GM21576 (cell line): ENCODE measurements at regions not wholly inside any gene's neighbourhood (a gene's known extent, or its start where the extent isn't known, plus 50 kb on each side); places are given as distances from the start of the nearest gene placed in this dataset.
"Not testable (repeated sequence)": the region's sequence is repeated elsewhere in the genome, so short reads cannot be mapped to it uniquely, and the experiment has no call there.

Experiments
- ATAC-seq: cut with Tn5 transposase; IDR thresholded peaks from one replicate; pipeline ENCODE4 v1.9.1; 2021; ENCODE audit warnings: mild to moderate bottlenecking, moderate library complexity; ENCODE audit not compliant: unreplicated experiment

- ATAC-seq, result no peak
Measured at GRCh38 chr6:3920321-3920720, 71.1 kb downstream of the FAM50B start.

GRCh38 chr6:3921663-3922062 is 72.5 kb downstream of the FAM50B start:
- no peak for ATAC-seq

- ATAC-seq, result not testable (repeated sequence)
Measured at GRCh38 chr6:3922619-3923018, 73.4 kb downstream of the FAM50B start.

GRCh38 chr6:3925223-3926149 is 76.3 kb downstream of the FAM50B start:
- ATAC-seq, result not testable (repeated sequence)

GRCh38 chr6:3926150-3926482 is 76.9 kb downstream of the FAM50B start:
- ATAC-seq, result no peak

- ATAC-seq, result no peak
Measured at GRCh38 chr6:3928111-3928510, 78.9 kb downstream of the FAM50B start.

- ATAC-seq, result no peak
Measured at GRCh38 chr6:3929281-3929798, 80.2 kb downstream of the FAM50B start.

GRCh38 chr6:3937438-3937837 is 88.3 kb downstream of the FAM50B start:
- ATAC-seq, result no peak

GRCh38 chr6:3938715-3939367 is 89.7 kb downstream of the FAM50B start:
- no peak for ATAC-seq

- no peak for ATAC-seq
Measured at GRCh38 chr6:3939368-3939958, 90.3 kb downstream of the FAM50B start.

GRCh38 chr6:3939964-3940363 is 90.8 kb downstream of the FAM50B start:
- no peak for ATAC-seq

GRCh38 chr6:3940703-3941102 is 91.5 kb downstream of the FAM50B start:
- ATAC-seq, result no peak

- no peak for ATAC-seq
Measured at GRCh38 chr6:3943331-3943765, 94.2 kb downstream of the FAM50B start.

GRCh38 chr6:3944246-3944645 is 95.1 kb downstream of the FAM50B start:
- no peak for ATAC-seq

- ATAC-seq, result no peak
Measured at GRCh38 chr6:3946778-3947177, 97.6 kb downstream of the FAM50B start.

GRCh38 chr6:3948866-3949265 is 99.7 kb downstream of the FAM50B start:
- ATAC-seq, result no peak

GRCh38 chr6:3949521-3949920 is 100.3 kb downstream of the FAM50B start:
- ATAC-seq, result no peak

- no peak for ATAC-seq
Measured at GRCh38 chr6:3956054-3956453, 106.9 kb downstream of the FAM50B start.

GRCh38 chr6:3957321-3957720 is 108.1 kb downstream of the FAM50B start:
- no peak for ATAC-seq

GRCh38 chr6:3958255-3958654 is 109.1 kb downstream of the FAM50B start:
- no peak for ATAC-seq

- no peak for ATAC-seq
Measured at GRCh38 chr6:3959385-3959784, 110.2 kb downstream of the FAM50B start.
